ENCODE measurements at regions not wholly inside any gene's neighbourhood (a gene's known extent, or its start where the extent isn't known, plus 50 kb on each side); places are given as distances from the start of the nearest gene placed in this dataset.

DNA sequence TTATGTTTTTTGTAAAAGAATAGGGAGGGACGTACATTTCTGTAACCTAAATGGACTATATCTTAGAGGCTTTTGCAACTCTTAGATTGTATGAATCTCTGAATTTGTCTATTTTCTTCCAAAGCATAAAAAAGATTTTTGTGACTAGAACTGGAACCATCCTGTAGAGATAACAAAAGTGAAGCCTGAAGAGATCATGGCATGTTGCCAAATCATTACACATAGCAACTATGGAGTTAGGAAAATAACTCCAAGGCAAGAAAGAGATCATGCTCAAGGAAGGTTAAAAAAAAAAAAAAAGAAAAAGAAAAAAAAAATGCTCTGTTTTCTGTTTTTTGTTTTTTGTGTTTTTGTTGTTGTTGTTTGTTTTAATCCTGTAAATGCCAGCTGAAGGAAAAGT is 567.7 kb upstream of the ZWINT start:
- no peak for DNase-seq

DNA sequence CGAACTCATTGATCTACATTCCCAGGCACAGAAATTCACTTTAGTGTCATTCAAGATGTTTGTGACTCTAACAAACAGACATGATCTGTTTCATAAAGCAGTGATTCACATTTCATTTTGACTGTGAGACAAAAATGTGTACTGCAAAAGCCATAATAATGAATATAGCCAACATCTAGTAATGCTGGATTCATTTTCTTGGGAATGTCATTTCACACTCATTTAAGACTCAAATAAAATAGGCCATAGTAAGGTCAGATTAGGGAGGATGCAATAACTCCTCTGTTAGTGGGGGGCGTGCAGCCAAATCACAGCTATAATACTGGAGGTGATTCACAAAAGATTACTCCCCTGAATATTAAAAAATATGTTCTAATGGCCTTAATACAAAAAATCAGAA is 566.6 kb upstream of the ZWINT start:
- DNase-seq = no peak

DNA sequence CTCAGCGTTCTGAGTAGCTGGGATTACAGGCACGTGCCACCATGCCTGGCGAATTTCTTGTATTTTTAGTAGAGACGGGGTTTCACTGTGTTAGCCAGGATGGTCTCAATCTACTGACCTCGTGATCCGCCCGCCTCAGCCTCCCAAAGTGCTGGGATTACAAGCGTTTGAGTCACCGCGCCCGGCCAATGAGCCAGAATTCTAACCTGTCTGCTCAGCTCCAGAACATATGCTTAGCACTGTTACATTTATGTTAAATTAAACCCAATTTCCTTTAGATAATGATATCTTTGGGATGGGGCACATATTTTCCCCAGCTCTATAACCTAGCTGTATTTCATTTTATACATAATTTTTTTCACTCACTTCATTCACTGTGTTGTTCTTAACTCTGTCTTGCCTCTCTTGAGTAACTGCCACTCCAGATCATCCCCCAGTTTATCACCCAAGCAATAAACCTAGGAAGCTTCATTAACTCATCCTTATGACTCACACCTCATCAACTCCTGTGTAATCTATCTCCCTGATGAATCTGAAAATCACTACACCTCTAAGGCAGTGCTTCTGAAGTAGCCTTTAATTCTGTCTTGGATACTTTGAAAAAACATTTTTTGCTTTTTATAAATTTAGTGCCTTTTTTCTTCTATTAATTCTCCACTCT is 559.7 kb upstream of the ZWINT start:
- no peak for DNase-seq

DNA sequence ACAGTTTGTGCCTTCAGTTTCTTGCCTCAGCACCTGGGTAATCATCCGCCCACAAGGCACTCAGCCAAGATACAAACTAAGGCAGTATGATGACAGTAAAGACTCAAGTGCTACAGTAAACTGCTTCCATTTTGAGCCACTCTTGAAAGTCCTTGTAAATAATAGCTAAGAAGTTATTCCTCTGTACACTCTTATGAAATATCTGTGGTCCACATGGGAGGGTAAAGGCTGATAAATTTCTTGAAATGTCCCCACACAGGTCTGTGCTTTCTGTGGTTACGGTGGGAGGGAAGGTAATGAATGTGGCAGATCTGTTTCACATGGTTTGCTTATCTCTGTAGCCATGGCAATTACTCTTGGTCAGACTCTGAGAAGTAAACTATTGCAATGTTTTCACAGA is 551.0 kb upstream of the ZWINT start:
- no peak for DNase-seq

DNA sequence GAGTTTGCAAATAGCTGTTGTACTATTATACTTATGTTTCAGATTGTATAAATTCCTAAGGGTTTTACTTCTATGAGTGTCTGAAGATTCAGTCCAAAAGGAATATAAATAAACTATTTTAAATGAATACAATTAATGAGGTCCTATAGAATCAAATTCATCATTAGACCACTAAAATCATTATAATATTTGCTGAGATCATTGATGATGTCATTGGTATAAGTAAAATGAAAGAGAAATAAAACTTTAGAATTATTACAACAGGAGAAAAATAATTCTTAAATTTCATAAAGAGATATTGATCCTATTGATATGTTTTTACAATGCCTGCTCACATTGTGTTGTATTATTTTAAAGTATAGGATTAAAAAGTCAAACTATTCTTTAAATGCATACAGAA is 544.0 kb upstream of the ZWINT start:
- DNase-seq = no peak

DNA sequence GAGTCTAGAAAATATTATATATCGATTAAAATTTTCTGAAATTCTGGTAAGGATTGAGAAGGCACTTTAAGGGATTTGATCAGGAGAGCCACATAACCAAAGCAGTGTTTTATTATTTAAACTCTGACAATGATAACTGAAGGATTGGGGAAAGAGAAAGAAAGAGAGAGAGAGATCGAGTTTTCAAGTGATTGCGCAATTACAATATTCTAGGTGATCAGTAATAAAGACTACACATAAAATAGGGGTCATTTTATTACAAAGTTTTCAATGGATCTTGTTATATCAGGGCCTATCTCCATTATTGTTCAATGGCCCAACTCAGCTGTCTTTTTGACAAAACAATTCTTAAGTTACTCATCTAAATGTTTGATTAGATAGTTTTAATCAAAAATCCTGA is 541.5 kb upstream of the ZWINT start:
- DNase-seq = no peak

DNA sequence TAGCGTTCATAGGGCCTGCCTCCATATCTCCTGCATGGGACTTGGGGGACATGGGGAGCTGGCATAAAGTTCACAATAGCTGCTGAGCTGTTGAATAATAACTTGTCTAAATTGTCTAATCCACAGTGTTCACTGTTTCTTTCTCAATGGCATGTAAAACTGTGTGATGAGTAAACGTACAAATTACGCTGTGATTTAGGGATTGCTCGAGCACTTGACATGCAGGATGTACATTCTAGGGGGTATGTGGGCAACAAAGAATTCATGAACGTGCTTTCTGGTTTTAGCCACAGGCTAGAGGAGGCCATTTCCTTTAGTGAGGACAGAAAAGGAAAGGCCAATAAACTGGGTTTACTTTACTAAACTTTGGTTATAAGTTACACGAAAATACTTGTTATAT is 534.2 kb upstream of the ZWINT start:
- DNase-seq = no peak

DNA sequence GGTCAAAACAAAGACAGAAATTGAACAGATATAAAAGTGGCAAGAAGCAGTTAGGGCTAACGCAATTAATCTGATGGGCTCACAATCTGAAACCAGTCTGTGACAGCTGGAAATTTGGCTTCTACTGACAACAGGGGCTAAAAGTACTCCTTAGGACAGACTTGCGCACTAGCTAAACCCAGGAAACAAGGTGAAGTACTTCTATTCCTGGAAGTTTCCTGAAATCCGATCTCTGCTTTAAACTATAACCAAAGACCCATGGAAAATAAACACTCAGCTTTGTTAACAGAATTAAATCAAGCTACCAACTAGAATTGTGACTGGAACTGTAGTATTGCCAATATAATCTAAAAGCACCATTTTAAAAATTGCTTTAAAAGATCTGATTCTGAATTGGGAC is 520.2 kb upstream of the ZWINT start:
- DNase-seq = no peak

DNA sequence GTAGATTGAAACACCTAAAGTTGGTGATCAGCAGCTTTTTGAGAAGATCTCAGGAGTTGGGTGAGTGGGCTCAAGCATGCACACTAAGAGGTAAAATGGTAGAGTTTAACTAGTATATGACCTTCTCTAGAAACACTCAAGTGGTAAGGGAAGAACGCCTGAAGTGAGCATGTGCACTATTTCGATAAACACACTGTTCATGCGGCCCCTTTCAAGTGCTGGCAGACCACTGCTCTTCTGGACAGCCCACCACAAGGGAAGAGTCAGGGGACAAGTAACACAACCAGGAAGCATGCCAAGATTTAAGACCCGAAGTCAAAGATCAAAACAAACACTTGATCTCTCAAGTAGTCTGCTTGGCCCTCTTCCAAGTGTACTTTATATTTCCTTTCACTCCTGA is 519.5 kb upstream of the ZWINT start:
- DNase-seq = no peak

DNA sequence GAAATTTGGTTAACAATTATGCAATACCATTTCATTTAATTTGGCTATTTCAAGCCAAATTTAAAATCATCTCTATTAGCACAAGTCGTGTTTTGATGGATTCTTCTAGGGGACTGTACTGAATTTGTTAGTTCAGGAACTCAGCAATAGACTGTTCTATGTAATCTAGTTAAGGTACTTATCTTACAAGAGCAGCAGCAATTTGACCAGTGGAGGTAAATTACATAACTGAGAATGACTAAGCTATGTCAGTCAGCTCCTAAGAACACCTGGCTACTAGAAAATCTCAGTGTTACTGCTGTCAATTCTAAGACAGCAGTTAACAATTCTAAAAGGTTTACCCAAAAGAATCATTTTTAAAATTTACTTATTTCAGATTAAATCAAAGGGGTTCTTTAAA is 513.9 kb upstream of the ZWINT start:
- no peak for DNase-seq

DNA sequence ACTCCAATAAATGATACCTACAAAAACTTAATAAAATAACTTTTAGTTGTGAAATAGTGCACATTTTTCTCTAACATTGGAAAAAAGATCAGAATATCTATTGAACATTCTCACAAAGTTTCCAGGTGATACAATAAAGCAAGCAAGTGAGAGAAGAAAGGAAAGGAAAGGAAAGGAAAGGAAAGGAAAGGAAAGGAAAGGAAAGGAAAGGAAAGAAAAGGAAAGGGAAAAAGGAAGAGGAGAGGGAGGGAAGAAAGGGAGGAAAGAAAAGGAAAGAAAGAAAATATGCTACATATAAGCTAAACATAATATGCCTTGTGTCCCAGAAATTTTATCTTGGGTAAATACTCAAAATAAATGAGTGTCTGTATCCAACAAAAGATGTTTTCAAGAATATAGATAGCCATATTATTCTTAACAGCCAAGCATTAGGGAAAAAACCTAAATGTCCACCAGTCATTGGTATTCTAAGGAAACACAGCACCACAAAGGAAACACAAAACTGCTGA is 510.2 kb upstream of the ZWINT start:
- no peak for DNase-seq

DNA sequence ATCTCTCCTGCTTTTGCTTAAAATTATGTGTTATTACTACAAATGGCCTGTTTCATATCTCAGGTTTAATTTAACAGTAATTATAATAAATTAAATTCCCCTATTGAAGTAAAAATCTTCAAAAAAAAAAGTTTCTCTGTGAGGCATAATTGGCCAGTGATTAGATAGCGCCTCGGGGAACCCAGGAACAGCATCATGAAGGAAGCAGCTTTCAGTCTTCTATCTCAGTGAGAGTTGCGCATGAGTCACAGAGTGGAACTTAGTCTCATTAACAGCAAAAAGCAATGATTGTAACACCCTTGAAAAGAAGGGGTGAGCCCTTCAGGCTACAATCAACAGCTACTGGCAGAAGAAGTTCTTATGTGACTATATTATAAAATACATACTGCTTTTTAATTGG is 506.2 kb upstream of the ZWINT start:
- no peak for DNase-seq

DNA sequence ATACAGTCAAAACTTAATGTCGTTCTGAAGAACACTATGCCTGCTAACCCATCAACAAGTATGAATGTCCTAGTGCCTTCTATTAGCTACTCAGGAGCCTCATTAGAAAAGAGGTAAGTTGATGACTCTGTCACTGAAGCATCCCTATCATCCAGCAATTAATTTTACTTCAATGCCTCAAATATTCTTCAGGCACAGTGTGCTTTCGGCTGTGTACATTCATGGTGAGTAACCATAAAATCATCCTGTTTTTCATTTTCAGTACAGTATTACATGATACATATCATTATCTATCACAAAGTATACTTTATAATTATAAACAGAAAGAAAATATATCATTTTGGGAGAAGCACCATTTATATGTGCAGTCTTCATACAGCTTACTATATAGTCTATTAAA is 495.5 kb upstream of the ZWINT start:
- DNase-seq = no peak

DNA sequence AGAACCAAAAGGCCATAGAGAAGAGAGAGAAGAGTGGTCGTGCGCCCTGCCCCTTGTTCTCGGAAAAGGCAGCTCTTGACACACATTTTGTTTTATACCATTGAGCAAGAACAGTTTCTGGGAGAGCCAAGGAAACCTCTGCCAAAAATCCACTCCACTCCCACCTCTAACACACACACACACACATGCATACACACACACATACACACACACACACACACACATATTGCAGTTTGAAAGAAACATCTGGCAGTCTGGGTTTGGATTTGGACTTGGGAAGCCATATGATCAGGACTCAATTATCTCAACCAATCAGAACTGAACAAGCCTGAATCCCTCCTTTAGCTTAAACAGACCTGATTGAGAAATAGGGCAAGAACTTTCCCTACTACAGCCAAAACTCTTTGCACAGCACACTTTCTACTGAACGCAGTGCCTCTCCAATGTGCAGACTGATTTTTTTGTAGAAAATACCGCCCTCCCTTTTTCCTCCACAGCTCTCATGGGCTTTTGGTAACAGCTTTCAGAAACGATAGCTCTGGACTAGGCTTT is 484.0 kb upstream of the ZWINT start:
- no peak for DNase-seq

DNA sequence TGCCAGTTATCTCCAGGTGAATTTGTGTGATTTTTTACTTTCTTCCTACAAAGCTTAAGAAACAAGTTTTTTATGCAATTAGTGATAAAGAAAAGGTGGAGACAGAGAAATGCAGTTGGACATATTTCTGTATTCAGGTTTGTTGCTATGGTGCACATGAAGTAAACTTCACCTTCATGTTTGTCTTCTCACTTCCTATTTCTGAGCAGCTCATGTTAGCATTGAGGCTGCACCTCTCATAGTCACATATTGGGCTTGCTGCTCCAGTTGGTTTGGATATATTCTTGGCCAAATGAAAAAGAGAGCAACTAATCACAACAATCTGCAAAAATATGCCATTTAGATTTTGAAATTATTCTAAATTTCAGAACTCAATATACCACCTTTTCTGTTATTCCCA is 475.6 kb upstream of the ZWINT start:
- DNase-seq = no peak

DNA sequence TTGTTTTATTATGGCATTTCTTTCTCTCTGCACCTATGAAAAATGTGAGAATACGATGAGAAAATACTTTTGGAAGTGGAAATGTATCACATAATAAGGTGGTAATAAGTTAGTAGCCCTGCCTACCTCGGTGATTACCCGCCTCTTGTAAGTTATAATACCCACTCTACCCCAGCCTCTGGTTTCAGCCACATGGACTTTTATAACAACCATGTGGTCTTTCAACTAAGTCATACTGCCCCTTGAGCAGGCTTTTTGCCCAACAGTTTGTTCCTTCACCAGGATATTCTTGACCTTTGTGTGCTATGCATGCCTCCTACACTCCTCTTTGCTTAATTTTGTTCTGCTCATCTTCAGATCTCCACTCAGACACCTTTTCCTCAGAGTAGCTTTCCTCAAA is 470.6 kb upstream of the ZWINT start:
- DNase-seq = no peak

DNA sequence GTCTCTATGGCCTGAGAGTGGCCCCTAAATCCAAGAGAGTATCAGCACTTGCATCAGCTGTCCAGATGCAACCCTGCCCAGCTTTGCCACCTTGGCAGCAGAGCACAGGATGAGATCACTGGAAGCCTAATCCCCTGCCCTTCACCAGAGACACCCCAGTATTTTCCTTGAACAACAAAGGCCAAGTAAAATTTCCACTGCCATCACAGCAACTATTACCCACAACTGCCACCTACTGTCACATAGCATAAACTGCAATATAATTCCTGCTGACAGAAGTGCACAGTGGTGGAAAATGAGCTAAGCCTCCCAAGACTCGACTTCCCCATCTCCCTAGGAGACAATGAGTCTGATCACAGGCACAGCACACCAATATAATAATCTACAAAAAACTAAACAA is 462.8 kb upstream of the ZWINT start:
- no peak for DNase-seq

DNA sequence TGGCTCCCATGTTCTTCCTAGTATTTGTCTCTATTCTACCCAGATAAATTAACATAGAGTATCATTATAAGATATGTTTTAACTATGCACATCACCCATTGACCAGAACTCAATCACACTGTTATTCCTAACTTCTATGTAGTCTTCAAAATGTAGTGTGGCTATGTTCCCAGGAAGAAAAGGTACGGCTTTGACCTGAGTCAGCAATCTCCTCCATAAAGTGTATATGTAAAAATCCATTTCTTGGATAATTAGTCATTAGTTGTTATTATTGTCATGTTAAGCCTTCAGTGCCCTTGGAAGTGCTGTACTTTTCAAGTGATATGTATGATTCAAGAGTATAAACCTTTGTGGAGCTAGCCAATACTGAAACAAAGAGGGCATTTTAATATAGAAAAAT is 444.0 kb upstream of the ZWINT start:
- DNase-seq = no peak

DNA sequence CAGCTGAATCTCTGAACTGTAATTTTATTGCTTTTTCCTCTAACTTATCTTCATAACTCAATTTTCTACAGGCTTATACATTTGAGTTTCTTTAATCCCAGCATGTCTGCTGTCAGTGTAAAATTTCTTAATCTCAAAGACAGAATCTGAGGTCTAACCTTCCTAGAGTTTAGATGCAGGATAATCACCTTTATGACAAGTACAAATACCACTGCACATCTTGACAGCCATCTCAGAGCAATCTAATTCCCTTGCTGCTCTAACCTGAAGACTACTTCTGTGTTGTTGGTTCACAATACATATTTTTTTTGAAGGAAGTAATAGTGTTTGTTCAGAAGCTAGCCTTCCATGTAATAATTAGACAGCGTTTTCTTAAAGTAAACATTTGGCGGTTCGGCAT is 424.2 kb upstream of the ZWINT start:
- no peak for DNase-seq

DNA sequence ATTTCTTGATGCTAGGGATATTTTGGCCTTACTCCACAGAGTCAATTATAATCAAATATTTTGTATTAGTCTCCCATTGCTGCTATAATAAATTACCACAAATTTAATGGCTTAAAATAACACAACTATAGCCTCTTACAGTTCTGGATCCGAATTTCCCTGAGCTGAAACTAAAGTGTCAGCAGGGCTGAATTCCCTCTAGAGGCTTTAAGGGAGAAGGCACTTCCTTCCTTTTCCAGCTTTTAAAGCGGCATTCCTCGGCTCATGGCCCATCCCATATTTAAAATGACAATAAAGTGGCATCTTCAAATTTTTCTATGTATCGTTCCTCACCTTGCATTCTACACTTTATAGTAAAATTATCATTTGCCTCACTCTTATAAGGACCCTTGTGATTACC is 421.4 kb upstream of the ZWINT start:
- DNase-seq = no peak

DNA sequence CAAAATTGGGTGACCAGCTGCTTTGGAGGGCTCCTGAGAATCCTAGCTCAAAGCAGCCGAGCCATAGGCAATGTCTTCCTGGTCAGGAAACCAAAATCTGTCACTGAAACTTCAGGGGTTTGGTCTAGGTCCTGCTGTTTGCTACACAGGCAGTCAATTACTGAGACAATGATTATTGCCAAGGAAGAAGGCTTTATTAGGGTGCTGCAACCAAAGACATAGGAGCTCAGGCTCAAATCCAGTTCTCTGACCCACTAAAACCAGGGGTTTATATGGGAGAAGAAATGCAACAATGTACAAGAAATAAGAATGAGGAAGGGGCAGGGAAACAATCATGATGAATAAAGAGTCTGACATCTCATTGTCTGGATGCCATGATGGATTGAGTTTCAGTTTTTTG is 410.3 kb upstream of the ZWINT start:
- DNase-seq = no peak

DNA sequence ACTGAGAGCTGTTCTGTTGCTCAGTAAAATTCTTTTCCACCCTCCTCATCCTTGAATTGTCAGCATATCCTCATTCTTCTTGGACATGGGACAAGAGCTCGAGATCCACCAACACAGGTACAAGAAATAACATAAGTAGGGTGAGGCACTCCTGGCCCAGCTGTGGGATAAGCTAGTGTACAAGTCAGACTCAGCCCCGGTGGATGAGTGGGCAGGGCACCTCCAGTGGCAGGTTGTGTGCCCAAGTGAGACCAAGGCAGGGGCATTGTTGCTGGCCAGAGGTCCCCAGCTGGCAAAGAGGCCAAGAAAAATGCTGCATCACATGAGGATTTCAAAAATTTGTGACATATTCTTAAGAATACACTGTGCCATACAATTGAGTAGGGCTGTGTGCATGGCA is 402.0 kb upstream of the ZWINT start:
- no peak for DNase-seq

DNA sequence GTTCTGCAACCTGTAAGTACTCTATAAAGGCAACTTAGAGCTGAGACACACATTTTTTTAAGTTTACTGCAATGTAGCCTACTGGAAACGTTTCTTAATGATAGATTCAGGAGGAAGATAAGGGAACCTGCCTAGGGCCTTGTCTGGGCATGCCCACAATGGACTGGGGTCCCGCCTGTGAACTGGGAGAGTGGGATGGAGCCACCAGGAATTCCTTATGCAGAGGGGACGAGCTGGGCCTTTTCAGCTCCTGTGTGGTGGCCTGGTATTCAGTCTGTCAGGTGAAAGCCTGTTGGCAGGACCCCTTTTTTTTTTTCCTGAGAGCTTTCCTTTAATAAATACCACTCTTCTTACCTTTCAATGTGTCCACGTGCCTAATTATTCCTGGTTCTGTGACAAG is 384.4 kb upstream of the ZWINT start:
- DNase-seq = no peak

DNA sequence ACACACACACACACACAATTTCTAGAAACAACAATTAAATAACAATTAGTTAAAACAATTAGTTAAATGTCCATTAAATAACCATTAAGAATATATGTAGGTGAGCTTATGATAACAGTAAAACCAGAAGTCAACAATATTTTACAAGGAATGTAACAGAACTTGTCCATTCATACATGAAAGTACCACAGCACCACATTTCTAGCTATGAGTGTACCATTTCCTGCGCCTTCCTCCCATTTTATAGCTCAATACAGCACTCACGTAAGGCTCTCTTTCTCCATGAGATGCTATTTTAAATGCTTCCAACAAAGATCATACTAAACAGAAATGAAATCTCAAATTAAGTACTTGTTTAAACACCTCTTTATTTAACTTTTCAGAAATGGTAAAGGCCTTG is 367.3 kb upstream of the ZWINT start:
- DNase-seq = no peak

DNA sequence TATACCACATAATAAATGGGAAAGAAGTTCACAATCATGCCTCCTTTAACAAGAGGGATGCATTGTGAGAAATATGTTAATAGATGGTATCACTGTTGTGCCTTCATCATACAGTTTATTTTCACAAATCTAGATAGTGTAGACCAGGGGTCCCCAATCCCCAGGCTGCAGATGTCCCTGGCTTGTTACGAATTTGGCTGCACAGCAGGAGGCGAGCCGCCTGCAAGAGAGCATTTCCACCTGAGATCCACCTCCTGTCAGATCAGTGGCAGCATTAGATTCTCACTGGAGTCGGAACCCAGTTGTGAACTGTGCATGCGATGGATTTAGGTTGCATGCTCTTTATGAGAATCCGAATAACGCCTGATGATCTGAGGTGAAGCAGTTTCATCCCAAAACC is 361.9 kb upstream of the ZWINT start:
- DNase-seq = no peak
